Fibroblast of villous mesenchyme (primary cell): ENCODE measurements at regions not wholly inside any gene's neighbourhood (a gene's known extent, or its start where the extent isn't known, plus 50 kb on each side); places are given as distances from the start of the nearest gene placed in this dataset.

ENCODE experiments used
- DNase-seq: peaks from one replicate; pipeline ENCODE4 v3.0.0-alpha.2; 2010; ENCODE audit warnings: low read depth
- H3K4me3 ChIP-seq: 2 replicates; pipeline ENCODE4 v1.5.1; 2011; ENCODE audit warnings: low read depth, mild to moderate bottlenecking, low read length
- TF ChIP-seq, protein P1 (sequence below): IDR thresholded peaks from 2 replicates; pipeline ENCODE4 v1.5.1; 2012; ENCODE audit warnings: low read depth, mild to moderate bottlenecking, low read length; ENCODE audit not compliant: insufficient read depth

DNA sequence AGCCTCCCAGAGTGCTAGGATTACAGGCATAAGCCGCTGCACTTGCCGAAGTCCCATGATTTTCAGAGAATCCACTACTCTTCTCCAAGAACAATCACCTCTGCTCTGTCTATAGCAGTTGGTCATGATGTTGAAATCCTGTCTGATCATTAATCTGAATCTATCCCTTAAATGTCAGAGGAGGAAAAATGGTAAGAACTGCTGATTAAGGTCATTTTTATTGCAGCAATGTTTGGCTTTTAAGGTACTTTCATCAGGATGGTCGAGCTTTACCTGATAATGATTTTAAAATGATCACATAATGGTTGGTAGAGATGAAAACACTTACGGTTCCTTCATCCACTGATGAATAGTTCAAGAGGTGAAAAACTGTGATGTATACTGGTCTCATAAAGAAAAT lies 968.6 kb downstream of the TLE4 start:
- no peak for DNase-seq
- TF ChIP-seq, protein P1, sequence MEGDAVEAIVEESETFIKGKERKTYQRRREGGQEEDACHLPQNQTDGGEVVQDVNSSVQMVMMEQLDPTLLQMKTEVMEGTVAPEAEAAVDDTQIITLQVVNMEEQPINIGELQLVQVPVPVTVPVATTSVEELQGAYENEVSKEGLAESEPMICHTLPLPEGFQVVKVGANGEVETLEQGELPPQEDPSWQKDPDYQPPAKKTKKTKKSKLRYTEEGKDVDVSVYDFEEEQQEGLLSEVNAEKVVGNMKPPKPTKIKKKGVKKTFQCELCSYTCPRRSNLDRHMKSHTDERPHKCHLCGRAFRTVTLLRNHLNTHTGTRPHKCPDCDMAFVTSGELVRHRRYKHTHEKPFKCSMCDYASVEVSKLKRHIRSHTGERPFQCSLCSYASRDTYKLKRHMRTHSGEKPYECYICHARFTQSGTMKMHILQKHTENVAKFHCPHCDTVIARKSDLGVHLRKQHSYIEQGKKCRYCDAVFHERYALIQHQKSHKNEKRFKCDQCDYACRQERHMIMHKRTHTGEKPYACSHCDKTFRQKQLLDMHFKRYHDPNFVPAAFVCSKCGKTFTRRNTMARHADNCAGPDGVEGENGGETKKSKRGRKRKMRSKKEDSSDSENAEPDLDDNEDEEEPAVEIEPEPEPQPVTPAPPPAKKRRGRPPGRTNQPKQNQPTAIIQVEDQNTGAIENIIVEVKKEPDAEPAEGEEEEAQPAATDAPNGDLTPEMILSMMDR: no peak
- no peak overlapping the region for H3K4me3 ChIP-seq

DNA sequence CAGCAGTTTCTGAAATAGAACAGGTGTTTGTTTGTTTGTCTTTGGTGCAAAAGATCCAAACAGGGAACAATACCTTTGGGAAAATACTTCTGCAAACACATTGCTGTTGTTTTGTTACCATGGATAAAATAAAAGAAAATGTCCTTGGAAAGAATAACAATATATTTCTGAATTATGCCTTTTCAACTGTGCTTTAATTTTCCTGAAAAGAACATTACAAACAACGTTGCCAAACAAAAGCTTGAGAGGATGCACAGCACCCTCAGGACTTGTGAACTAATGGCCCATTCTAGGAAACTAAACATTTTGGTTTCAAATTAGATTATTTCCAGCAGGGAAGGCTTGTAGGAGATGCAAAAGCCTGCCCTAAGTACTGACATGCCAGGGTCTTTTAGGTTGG lies 967.2 kb downstream of the TLE4 start:
- DNase-seq: no peak
- TF ChIP-seq, protein P1: no peak
- H3K4me3 ChIP-seq: no peak overlapping the region

DNA sequence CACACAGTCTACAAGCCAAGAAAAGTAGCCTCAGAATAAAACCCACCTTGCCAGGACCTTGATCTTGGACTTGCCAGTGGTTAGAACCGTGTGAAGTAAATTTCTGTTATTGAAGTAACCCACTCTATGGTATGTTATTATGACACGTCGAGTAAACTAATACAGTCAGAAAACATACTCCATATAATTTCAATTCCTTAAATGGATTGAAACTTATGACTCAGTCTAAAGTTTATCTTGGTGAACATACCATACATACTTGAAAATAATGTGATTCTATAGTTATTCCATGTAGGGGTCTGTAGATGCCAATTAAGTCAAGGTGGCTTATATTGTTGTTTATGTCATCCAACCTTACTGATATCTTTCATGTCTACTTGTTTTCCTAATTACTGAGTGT lies 950.7 kb downstream of the TLE4 start:
- no peak for DNase-seq
- TF ChIP-seq, protein P1: no peak
- H3K4me3 ChIP-seq: no peak overlapping the region

DNA sequence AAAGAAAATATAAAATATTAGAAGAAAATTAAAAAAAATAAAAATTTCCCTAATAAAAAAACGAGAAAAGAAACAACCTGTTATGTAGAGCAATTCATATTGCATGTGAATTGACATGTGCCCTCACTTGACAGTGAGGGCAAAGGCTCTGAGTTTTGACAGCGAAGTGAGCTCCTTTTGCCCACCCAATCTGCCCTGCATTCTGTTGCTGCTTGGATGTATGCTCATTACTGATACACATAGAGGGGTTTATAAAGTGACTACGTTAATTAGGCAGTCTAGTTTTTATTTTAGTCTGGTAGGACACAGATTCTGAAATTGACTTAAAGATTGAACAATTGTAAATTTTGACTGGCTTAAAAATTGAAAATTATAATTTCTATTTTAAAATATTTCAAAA lies 949.4 kb downstream of the TLE4 start:
- no peak overlapping the region for H3K4me3 ChIP-seq
- TF ChIP-seq, protein P1: no peak
- DNase-seq: no peak

DNA sequence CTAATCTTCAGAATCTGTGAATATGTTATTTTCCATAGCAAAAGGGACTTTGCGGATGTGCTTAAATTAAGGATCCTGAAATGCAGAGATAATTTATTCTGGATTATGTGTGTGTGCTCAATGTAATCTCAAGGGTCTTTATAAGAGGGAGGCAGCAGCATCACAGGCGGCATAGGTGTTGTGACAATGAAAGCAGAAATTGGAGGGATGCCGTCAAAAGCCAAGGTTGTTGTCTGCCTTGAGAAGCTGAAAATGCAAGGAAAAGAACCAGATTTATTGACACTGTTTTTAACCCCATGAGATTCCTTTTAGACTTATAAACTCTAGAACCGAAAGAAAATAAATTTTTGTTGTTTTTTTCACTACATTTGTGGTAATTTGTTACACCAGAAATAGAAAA lies 948.5 kb downstream of the TLE4 start:
- no peak for DNase-seq
- no peak overlapping the region for H3K4me3 ChIP-seq
- TF ChIP-seq, protein P1: no peak

DNA sequence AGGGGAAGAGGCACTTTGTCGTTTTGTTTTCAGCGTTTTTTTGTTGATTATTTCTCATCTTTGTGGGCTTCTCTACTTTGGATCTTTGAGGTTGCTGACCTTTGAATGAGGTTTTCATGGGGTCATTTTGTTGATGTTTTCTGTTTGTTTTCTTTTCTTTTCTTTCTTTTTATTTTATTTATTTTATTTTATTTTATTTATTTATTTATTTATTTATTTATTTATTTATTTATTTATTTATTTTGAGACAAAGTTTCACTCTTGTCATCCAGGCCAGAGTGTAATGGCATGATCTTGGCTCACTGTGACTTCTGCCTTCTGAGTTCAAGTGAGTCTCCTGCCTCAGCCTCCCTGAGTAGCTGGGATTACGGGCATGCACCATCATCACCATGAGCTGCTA lies 946.7 kb downstream of the TLE4 start:
- H3K4me3 ChIP-seq: no peak overlapping the region
- TF ChIP-seq, protein P1: no peak
- DNase-seq: no peak

DNA sequence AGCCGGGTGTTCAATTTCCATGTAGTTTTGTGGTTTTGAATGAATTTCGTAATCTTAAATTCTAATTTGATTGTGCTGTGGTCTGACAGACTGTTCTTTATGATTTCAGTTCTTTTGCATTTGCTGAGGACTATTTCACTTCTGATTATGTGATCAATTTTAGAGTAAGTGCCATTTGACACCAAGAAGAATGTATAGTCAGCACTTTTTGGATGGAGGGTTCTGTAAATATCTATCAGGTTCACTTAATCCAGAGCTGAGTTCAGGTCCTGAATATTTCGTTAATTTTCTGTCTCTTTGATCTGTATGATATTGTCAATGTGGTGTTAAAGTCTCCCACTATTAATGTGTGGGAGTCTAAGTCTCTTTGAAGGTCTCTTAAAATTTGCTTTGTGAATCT lies 944.9 kb downstream of the TLE4 start:
- TF ChIP-seq, protein P1: no peak
- H3K4me3 ChIP-seq: no peak overlapping the region
- DNase-seq: no peak
